ENCODE measurements at regions not wholly inside any gene's neighbourhood (a gene's known extent, or its start where the extent isn't known, plus 50 kb on each side); places are given as distances from the start of the nearest gene placed in this dataset.
A peak's percentile ranks its signal among the peaks of the same experiment; 100 is the strongest.
"Not testable (repeated sequence)": the region's sequence is repeated elsewhere in the genome, so short reads cannot be mapped to it uniquely, and the experiment has no call there.

DNA sequence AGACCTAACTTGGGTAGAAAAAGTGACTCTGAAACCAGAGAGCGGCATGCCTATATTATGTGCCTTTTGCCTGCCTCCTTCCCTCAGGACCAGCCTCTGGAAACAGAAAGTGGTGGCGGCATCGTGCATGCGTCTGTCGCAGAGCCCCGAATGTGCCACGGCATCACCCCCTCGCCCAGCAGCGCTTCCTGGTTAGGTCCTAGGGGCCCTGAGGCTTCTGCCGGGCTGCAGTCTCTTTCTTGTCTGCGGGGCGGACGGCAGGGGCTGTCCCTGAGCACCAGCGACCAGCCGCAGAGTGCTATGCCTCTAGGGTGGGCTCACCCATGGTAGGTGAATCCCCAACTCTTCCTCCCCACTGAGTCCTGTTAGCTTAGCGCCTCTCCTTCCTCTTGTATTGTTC is 68.7 kb downstream of the VSIG4 start:
- DNase-seq = no peak

DNA sequence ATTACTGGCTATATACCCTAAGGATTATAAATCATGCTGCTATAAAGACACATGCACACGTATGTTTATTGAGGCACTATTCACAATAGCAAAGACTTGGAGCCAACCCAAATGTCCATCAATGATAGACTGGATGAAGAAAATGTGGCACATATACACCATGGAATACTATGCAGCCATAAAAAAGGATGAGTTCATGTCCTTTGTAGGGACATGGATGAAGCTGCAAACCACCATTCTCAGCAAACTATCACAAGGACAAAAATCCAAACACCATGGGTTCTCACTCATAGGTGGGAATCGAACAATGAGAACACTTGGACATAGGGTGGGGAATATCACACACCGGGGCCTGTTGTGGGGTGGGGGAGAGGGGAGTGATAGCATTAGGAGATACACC is 72.7 kb downstream of the VSIG4 start:
- not testable (repeated sequence) for DNase-seq

DNA sequence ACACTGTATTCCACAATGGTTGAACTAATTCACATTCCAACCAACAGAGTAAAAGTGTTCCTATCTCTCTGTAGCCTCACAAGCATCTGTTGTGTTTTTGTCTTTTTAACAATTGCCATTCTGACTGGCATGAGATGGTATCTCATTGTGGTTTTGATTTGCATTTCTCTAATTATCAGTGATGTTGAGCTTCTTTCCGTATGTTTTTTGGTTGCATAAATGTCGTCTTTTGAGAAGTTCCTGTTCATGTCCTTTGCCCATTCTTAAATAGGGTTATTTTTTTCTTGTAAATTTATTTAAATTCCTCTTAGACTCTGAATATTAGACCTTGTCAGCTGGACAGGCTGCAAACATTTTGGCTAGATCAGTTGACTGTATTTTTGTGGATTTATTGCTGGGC is 78.2 kb downstream of the VSIG4 start:
- DNase-seq = peak in 1 of 5 experiments; percentile 47

DNA sequence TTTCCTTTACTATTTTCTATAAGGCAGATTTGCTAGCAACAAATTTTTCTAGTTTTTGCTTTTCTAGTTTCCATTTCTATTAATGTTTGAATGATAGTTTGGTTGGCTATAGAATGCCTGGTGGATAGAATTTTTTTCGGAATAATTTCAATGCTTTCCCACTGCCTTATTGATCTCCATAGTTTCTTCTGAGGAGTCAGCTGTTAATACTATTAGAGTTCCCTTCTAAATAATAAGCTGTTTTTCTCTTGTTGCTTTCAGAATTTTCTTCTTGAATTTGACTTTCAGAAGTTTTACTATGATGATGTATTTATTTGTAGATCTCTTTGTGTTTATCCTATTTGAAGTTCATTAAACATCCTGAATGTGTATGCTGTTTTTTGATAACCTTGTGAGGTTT is 91.8 kb downstream of the VSIG4 start:
- no peak for DNase-seq

DNA sequence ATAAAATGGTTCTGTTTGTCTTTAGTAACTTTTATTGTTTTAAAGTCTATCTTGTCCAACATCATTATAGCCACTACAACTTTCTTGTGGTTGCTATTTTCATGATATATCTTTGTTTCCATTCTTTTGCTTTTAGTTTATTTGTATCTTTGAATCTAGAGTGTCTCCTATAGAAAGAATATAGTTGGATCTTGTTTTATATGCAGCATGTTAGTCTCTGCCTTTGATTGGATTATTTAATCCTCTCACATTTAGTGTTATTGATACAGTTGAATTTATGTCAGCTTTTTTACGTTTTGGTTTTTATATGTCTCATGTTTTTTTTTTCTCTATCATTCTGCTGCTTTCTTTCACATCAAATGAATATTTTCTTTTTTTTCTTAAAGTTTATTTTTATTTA is 98.1 kb downstream of the VSIG4 start:
- no peak for DNase-seq

DNA sequence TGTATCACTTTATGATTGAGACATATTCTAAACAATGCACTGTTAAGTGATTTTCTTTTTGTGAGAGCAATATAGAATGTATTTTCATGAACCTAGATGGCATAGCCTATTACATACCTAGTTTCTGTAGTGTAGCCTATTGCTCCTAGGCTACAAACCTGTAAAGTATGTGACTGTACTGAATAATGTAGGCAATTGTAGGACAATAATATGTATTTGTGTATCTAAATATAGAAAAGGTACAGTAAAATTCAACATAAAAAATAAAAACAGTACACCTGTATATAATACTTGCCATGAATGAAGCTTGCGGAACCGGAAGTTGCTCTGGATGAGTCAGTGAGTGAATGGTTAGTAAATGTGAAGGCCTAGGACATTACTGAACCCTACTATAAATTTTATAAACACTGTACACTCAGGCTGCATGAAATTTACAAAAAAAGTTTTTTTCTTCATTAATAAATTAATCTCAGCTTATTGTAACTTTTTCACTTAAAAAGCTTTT is 106.7 kb downstream of the VSIG4 start:
- no peak for DNase-seq

DNA sequence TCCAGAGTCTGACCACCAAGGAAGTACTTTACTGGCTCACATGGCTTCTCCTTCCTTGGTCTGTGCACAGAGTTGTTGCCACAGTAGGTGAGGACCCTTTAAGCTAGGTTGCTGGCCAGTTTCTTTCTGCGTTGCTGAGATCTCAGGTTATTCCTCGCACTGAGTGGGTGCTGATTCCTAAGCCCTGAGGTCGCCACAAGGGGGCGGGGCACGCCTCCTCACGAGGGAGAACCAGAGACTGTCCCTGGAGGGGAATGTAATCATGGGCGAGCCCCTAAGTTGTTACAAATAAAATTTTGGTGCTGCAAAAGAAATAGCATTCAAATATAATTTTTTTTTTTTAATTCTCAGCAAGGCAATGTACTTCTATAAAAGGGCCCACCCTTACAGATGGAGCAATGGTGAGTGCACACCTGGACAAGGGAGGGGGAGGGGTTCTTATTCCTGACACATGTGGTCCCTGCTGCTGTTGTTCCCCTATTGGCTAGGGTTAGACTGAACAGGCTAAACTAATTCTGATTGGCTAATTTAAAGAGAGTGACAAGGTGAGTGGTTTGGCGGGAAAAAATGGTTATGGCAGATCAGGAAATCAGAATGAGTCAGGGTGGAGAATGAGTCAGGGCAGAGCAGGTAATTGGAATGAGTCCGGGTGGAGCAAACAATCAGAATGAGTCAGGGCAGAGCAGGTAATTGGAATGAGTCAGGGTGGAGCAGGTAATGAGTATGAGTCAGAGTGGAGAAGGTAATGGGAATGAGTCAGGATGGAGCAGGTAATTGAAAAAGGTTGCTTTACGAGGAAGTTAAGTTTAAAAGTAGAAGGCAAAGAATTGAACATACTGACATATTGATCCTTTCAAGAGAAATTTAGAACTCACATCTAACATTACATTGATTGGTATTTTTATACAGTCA is 107.5 kb downstream of the VSIG4 start:
- DNase-seq = peak in 1 of 5 experiments; percentile 54

DNA sequence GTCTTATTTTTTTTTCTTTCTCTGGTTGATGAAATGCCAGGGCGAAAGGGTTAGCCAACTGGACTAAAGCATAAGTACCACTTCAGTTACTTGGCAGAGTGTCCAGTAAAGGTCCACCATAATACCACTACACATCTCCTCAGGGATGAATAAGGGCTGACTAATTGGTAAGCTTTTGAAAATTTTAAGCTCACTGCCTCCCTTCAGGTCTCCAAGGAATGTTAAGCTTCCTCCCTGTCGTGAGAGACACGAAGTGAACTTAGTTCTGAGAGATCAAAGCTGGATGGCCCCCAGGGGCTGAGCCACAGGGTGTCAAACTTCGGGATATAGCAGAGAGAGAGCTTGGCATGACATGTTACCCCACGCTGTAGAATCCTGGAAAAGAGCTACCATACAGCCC is 111.4 kb downstream of the VSIG4 start:
- no peak for DNase-seq

DNA sequence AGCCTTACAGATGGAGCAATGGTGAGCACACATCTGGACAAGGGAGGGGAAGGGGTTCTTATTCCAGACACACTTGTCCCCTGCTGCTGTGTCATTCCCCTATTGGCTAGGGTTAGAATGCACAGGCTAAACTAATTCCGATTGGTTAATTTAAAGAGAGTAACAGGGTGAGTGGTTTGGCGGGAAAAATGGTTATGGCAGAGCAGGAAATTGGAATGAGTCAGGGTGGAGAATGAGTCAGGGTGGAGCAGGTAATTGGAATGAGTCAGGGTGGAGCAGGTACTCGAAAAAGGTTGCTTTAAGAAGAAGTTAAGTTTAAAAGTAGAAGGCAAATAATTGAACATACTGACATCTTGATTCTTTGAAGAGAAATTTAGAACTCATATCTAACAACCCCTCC is 112.5 kb downstream of the VSIG4 start:
- DNase-seq = not testable (repeated sequence)

DNA sequence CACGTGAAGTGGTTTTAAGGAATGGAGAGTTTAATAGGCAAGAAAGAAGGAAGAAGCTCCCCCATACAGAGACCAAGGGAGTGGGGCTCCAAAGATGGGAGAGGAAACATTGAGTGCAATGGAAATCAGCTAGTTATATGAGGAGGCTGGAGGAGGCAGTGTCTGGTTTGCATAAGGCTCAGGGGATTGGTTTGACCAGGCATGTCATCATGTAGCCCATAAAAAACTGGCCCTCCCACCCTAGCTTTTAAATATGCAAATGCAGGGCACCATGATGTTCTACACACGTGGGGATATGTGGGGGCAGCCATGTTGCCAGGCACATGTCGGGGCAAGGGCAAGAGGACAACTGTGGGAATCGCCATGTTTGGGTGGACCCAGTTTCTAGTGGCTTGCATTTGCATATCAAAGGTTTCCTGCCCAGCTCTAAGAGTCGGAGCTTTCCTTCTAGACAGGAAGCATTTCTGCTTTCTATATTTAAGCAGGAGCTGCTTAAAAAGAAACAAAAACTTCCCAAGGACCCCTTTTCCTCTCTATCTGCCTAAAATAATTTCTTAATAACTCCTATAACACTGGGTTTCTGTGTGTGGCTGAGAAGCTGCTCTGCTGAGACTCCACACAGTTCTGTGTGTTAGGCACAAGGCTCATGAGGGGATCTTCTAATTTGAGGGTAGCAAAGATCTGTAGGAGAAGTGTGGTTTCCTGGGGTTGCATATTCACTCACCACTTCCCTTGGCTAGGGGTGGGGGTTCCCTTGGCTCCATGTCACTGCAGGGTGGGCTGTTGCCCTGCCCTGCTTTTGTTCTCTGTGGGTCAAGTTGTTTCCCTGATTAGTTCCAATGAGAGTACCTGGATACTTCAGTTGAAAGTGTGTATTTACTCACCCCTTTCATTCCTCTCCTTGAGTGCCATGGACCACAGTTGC is 113.5 kb downstream of the VSIG4 start:
- DNase-seq = peak in 2 of 5 experiments; percentile 61 to 81

DNA sequence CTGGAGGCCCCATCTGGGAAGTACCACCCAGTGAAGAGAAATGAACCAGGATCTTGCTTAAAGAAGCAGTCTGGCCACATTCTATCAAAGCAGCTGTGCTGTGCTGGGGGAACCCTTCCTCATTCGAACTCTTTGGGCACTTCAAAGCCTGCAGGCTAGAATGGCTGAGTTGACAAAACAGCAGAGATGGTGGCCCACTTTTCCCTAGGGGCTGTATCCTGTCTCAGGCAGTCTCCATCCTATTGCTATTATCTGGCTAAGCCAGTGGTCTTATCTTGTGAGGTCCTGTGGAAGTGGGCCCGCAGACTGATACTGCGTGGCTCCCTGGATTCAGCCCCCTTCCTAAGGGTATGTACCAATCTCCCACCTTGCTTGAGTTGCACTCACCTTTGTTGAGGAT is 114.3 kb downstream of the VSIG4 start:
- DNase-seq = no peak

DNA sequence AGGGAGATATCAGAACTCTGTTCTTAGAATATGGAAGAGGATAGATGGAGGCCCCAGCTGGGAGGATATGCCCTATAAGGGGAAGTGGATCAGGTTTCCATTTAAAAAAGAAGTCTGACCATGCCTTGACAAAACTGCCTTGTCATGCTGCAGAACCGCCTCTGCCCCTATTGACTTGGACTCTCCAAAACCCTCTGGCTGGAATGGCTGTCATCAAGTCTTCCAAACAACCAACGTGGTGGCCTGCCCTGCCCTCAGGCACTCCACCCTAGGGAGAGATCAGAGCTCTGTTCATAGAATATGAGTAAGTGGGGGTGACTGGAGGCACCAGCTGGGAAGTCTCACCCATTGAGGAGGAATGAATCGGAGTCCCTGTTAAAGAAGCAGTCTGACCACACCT is 114.9 kb downstream of the VSIG4 start:
- DNase-seq = no peak

DNA sequence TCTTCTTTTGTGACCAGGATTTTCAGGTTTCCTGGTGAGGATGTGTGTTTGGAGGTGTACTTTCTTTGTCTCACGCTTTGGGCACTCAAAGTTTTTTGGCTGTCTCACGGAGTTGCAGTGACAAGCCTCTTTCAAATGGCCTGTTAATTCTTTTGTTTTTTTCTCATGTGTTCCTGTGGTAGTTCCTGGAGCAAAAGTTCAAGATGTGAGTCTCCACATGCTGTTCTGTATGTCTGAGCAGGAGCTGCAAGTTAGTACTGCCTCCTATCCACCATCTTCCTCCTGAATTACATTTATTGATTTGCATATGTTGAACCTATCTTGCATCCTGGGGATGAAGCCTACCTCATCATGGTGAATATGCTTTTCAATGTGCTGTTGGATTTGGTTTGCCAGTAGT is 118.5 kb downstream of the VSIG4 start:
- DNase-seq = no peak

DNA sequence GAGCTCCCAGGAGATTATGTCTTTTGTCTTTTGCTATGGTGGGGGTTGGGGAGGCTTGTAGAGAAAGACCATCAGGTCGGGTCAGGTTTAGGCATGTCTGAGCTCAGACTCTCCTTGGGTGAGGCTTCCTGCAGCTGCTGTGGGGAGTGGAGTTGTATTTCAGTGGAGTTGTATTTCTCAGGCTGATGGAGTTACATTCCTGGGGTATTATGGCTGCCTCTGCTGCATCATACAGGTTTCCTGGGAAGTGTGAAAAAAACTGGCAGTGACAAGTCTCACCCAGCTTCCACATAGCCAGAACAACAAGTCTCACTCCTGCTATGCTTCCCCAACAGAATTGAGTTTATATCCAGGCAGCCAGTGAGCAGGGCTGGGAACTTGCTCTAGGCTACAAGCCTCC is 119.3 kb downstream of the VSIG4 start:
- DNase-seq = no peak

DNA sequence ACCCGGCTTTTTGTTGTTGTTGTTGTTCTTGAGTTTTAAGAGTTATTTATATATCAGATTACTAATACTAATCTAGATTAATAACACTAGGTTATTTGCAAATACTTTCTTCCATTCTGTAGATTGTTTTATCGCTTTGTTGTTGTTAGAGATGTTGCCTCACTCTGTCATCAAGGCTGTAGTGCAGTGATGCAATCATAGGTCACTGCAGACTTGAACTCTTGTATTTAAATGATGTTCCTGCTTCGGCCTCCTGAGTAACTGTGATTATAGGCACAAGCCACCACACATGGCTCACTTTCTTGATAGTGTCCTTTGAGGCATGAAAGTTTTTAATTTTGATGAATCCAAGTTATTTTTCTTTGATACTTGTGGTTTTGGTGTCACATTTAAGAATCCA is 129.0 kb downstream of the VSIG4 start:
- no peak for DNase-seq

DNA sequence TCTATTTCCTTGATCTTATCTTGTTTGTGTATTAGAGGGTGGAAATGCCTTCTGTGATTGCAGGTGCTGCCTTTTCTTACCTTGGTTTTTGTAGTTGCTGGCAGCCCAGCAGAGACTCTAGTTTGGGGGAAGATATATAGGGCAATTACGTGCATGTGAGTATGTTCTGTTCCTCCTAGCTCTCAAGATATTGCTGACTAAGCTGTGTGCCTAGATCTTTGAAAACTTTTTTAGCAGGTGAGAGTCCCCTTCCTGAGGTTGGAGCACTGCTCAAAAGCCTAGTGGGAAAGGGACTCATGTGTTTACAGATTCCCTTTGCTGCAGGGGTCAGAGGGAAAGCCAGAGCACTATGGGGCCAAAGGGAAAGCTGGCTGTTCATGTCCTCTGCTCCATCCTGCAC is 136.1 kb downstream of the VSIG4 start:
- no peak for DNase-seq

DNA sequence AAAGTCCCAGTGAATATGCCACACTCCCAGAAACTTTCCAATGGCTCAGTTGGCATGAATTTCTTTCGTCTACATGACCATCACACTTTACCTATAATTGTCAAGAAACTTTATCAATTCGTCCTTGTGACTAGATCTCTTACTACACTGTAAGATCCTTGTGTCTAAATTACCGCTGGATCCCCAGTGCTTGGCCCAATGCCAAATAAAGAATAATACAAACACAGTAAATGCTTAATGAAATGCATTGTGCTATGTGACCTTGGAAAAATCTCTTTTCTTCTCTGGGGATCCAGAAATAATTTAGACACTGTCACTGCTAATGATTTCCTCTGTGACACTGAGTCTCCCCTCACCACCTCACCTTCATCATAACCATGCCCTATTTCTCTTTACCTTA is 137.9 kb downstream of the VSIG4 start:
- DNase-seq = no peak

DNA sequence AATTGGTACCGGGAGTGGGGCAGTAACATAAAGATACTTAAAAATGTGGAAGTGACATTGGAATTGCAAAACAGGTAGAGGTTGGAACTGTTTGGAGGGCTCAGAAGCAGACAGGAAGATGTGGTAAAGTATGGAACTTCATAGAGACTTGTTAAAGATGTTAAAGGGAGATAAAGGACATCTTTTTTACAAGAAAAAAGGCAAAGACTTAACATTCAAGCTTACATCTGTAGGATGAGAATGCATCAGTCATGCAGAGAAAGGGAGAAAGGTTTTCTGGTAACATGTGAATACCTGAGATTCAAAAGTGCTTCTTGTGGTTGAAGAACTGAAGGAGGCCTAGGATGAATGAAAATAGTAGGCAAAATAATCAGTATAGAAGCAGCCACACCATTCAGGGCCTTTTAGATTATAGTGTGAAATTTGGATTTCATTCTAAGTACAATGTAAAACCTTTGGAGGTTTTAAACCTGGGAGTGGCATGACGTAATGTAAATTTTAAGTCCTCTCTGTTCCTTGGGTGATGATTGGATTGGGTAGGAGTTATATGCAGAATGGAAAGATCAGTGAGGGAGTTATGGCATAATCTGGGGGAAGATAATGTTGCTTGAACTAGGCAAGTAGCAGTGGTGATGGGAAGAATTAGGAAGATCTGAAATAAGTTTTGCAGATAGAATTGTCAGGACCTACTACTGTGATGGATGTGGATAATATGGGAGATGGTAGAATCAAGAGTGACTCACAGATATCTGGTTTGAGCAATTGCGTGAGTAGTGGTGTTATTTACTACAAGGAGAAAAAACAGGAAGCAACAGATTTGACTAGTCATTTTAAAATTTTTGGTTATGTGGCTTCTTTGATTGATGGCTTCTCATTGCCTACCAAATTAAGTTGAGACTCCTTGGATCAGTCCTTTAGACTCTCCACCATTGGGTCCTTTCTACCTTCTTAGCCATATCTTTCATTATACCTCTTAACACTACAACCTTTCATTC is 138.7 kb downstream of the VSIG4 start:
- DNase-seq = peak in 1 of 5 experiments; percentile 42

DNA sequence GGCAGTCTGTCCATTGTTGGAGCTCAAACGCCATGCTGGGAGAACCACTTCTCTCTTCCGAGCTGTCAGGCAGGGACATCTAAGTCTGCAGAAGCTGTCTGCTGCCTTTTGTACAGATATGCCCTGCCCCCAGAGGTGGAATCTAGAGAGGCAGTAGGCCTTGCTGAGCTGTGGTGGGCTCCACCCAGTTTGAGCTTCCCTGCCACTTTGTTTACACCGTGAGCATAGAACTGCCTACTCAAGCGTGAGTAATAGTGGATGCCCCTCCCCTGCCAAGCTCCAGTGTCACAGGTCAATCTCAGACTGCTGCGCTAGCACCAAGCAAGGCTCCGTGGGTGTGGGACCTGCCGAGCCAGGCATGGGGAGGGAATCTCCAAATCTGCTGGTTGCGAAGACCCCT is 145.7 kb downstream of the VSIG4 start:
- DNase-seq = peak in 2 of 5 experiments; percentile 2 to 20

DNA sequence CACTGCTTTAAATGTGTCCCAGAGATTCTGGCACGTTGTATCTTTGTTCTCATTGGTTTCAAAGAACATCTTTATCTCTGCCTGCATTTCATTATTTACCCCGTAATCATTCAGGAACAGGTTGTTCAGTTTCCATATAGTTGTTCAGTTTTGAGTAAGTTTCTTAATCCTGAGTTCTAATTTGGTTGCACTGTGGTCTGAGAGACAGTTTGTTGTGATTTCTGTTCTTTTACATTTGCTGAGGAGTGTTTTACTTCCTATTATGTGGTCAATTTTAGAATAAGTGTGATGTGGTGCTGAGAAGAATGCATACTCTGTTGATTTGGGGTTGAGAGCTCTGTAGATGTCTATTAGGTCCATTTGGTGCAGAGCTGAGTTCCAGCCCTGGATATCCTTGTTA is 148.1 kb downstream of the VSIG4 start:
- DNase-seq = peak in 1 of 5 experiments; percentile 48

DNA sequence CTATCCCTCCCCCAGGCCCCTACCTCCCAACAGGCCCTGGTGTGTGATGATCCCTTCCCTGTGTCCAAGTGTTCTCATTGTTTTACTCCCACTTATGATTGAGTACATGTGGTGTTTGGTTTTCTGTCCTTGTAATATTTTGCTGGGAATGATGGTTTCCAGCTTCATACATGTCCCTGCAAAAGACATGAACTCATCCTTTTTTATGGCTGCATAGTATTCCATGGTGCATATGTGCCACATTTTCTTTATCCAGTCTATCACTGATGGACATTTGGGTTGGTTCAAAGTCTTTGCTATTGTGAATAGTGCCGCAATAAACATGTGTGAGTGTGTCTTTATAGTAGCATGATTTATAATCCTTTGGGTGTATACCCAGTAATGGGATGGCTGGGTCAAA is 151.7 kb downstream of the VSIG4 start:
- DNase-seq = not testable (repeated sequence)

DNA sequence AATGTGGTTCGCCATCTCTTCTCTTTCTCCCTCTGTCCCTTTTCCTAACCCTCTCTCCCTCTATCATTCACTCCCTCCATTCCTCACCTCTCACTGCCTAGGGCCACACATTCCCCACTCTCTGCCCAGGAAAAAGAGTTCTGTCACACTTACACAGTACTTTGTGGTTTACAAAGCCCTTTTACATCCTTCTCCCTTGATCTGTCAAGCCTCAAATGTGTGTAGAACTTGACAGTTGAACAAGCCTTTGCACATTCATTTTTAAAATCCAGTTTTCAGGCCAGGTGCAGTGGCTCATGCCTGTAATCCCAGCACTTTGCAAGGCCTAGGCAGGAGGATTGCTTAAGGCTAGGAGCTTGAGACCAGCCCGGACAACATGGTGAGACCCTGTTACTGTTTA is 156.3 kb downstream of the VSIG4 start:
- no peak for DNase-seq

Data from T-helper 2 cell (primary cell).